ENCODE measurements at regions not wholly inside any gene's neighbourhood (a gene's known extent, or its start where the extent isn't known, plus 50 kb on each side); places are given as distances from the start of the nearest gene placed in this dataset.
"Not testable (repeated sequence)": the region's sequence is repeated elsewhere in the genome, so short reads cannot be mapped to it uniquely, and the experiment has no call there.

GRCh38 chr5:67793966-67794365, 421.6 kb upstream of the PIK3R1 start:
- DNase-seq = no peak
- Histone ChIP-seq H3K4me3 (ENCODE audit: insufficient read depth, low read depth, low read length) (no peak overlapping the region), H3K36me3 (replicated peaks; ENCODE audit: control insufficient read depth, insufficient read depth, low read length) (no peaks in the 10 kb centered on the region), H3K27me3 (ENCODE audit: control insufficient read depth, insufficient read depth, low read length) (no peaks in the 10 kb centered on the region)

DNA sequence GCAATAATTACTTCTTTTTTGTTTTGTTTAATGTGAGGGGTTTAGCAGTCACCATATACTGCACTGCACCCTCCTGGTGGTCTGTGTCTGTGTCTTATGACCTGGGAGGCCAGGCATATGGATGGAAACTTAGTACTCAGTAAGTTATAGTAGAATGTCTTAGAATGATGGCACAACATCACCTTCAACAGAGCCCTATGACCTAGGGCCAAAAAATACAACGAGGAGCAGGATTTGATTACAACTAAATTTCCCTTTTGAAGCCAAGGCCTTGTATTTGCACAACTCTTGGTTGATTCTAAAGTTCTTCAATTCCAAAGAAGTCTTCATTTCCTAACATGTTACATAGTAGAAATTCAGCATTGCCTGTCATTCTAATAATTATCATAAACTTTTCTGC, 422.1 kb upstream of the PIK3R1 start:
- Histone ChIP-seq H3K36me3 (replicated peaks; ENCODE audit: control insufficient read depth, insufficient read depth, low read length) (no peaks in the 10 kb centered on the region), H3K4me3 (ENCODE audit: insufficient read depth, low read depth, low read length) (no peak overlapping the region)
- no peak for DNase-seq

GRCh38 chr5:67792891-67793290, 422.7 kb upstream of the PIK3R1 start:
- Histone ChIP-seq H3K27me3 (ENCODE audit: control insufficient read depth, insufficient read depth, low read length) (no peaks in the 10 kb centered on the region), H3K4me3 (ENCODE audit: insufficient read depth, low read depth, low read length) (no peak overlapping the region), H3K36me3 (replicated peaks; ENCODE audit: control insufficient read depth, insufficient read depth, low read length) (no peaks in the 10 kb centered on the region)
- no peak for DNase-seq

More for the DNA sequence above, 422.1 kb upstream of the PIK3R1 start:
- no peaks in the 10 kb centered on the region for H3K27me3 ChIP-seq (ENCODE audit: control insufficient read depth, insufficient read depth, low read length)

DNA sequence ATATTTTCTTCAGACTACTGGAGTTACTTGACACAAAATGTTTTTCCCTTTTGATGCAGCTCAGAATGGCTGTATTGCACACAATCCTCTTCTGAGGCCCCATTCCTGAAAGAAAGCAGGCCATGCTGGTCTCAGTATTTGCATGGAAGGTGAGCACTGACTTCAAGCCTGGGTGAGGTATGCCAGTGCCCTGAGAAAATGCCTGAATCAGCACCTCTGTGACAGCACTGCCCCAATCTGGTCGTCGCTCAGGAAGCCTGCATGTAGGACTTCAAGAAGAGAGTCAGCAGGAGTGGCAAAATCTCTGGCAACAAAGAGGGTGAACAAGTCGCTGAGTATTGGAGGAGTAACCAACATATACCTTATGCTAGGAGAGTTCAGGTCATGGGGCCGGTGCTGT, 425.2 kb upstream of the PIK3R1 start:
- Histone ChIP-seq H3K4me3 (ENCODE audit: insufficient read depth, low read depth, low read length) (no peak overlapping the region), H3K36me3 (replicated peaks; ENCODE audit: control insufficient read depth, insufficient read depth, low read length) (no peaks in the 10 kb centered on the region), H3K27me3 (ENCODE audit: control insufficient read depth, insufficient read depth, low read length) (no peaks in the 10 kb centered on the region)
- no peak for DNase-seq

DNA sequence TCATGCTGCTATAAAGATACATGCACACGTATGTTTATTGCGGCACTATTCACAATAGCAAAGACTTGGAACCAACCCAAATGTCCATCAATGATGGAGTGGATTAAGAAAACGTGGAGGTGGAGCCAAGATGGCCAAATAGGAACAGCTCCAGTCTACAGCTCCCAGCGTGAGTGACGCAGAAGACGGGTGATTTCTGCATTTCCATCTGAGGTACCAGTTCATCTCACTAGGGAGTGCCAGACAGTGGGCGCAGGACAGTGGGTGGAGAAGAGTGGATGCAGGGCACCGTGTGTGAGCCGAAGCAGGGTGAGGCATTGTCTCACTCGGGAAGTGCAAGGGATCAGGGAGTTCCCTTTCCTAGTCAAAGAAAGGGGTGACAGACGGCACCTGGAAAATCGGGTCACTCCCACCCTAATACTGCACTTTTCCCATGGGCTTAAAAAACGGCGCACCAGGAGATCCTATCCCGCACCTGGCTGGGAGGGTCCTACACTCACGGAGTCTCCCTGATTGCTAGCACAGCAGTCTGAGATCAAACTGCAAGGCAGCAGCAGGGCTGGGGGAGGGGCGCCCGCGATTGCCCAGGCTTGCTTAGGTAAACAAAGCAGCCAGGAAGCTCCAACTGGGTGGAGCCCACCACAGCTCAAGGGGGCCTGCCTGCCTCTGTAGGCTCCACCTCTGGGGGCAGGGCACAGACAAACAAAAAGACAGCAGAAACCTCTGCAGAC, 435.5 kb upstream of the PIK3R1 start:
- not testable (repeated sequence) for DNase-seq; H3K36me3 ChIP-seq (replicated peaks; ENCODE audit: control insufficient read depth, insufficient read depth, low read length); H3K27me3 ChIP-seq (ENCODE audit: control insufficient read depth, insufficient read depth, low read length)
- peak overlapping the region; percentile 10; the same call in 1 of the 2 replicates for H3K4me3 ChIP-seq (ENCODE audit: insufficient read depth, low read depth, low read length)

DNA sequence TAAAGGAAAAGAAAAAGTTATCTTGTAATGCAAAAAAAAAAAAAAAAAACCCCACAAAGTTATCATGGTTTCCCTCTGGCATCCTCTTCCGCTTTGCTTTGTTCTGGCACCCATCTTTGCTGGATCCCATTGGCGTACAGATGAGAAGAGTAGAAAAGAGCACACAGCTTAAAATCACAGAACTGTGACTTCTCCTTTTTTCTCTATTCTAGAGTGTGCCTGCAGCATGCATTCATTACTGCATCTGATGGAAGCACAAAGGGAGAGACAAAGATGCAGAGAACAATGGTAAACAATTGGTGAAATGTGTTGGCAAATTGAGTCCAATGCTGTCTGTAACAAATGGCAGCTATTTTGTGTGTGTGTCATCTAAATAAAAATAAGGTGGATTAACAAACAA, 440.8 kb upstream of the PIK3R1 start:
- Histone ChIP-seq H3K4me3 (ENCODE audit: insufficient read depth, low read depth, low read length) (no peak overlapping the region), H3K27me3 (ENCODE audit: control insufficient read depth, insufficient read depth, low read length) (no peaks in the 10 kb centered on the region), H3K36me3 (replicated peaks; ENCODE audit: control insufficient read depth, insufficient read depth, low read length) (no peaks in the 10 kb centered on the region)
- DNase-seq = no peak

GRCh38 chr5:67774267-67774552, 441.3 kb upstream of the PIK3R1 start:
- DNase-seq = no peak
- Histone ChIP-seq H3K27me3 (ENCODE audit: control insufficient read depth, insufficient read depth, low read length) (no peaks in the 10 kb centered on the region), H3K4me3 (ENCODE audit: insufficient read depth, low read depth, low read length) (no peak overlapping the region), H3K36me3 (replicated peaks; ENCODE audit: control insufficient read depth, insufficient read depth, low read length) (no peaks in the 10 kb centered on the region)

DNA sequence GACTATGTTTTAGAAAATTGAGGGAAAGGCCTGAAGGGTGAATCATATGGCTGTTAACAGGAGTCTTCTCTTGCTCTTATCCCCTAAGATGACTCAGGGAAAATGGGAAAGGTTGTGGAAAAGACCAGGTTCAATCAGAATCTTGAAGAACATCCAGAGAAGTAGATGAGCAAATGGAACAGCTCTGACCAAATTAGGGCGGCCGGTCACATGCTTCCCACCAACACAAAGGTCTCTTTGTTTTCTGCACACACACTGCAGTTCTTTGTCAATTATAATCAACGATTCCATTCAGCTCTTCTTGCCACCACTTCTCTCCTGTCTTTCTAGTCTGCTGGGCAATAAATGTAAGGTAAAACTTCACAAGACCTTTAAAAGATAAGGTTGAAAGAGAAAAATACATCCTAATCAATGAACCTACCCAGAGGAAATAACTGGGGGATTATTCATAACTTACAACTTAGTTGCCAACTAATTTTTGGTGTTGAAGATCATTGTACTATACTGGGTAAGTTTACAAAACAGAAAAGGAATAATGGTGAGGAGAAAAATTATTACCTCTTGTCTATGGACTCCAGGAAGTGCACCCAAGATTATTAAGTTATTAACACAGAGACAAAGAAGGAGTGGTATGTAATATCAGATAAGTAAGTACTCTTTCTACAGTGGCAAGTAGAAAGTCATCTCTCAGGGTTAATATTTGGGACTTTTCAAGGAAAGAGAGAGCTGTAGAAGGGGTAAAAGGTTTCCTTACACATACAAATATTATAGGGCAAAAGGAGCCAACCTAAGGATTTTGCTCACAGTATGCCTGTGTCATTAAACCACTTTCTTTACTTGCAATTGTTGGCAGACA, 441.9 kb upstream of the PIK3R1 start:
- Histone ChIP-seq H3K27me3 (ENCODE audit: control insufficient read depth, insufficient read depth, low read length) (no peaks in the 10 kb centered on the region), H3K36me3 (replicated peaks; ENCODE audit: control insufficient read depth, insufficient read depth, low read length) (no peaks in the 10 kb centered on the region), H3K4me3 (ENCODE audit: insufficient read depth, low read depth, low read length) (no peak overlapping the region)
- DNase-seq = peak; percentile 4

DNA sequence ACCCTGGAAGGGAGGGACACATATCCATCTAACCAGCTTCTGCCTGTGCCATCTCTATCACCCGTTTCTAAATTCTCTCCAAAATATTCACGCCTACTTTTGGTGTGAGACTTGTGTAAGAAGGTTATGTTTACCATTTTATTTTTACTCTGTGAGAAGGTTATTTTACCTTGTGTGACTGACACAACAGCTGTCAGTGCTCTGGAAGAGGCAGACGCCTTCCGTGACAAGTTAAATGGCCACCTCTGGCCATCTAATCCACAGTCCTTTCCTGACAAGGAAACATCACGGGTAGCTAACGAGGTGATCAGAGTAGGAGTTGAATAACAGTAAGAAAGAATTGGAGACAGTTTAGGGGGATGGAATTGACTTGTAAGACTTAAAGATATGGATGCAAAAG, 443.8 kb upstream of the PIK3R1 start:
- Histone ChIP-seq H3K36me3 (replicated peaks; ENCODE audit: control insufficient read depth, insufficient read depth, low read length) (no peaks in the 10 kb centered on the region), H3K27me3 (ENCODE audit: control insufficient read depth, insufficient read depth, low read length) (no peaks in the 10 kb centered on the region), H3K4me3 (ENCODE audit: insufficient read depth, low read depth, low read length) (no peak overlapping the region)
- DNase-seq = no peak

DNA sequence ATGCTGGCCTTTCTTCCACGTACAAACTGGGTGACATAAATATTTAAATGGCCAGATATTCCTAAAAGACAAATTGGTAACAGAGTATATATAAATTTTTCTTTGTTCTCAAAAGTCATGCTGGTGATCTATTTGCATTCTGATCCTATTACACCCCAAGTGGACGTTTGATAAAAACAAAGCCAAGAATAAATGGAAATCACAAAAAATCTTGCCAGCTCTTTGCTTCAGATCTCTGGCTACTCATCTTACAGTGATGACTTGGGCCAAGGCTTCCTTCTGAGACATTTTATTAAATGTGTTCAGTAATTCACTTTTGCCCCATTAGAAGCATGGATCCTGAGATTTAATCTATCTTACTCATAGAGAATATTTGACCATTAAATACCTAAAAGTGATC, 444.3 kb upstream of the PIK3R1 start:
- H3K4me3 ChIP-seq (ENCODE audit: insufficient read depth, low read depth, low read length) = no peak overlapping the region
- H3K36me3 ChIP-seq (replicated peaks; ENCODE audit: control insufficient read depth, insufficient read depth, low read length) = no peaks in the 10 kb centered on the region
- no peak for DNase-seq
- no peaks in the 10 kb centered on the region for H3K27me3 ChIP-seq (ENCODE audit: control insufficient read depth, insufficient read depth, low read length)

DNA sequence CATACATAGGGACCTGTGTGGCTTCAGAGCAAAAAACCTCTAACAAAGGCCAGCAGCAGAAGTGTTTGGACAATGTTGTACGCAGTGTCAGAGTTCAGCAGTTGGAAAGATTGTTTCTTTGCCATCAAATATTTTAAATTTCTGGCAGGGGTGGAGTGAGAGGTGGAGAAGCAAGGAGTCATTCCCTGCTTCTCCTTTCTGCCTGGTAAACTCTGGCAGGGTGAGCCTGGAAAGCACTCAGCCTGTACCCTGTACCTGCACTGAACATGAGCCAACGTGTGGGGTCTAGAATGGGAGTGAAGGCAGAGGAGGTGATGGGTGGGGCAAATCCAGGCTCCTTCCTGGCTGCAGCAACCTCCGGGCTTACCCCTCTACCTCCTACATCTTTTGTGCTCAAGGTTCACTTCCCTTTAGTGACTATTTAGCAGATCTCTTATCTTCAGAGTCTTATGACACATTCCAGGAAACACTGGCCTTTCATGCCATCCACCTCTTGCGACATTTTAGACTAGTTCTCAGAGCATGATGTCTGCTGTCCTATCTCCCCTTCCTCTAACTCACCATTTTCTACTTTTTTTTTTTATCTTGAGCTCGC, 445.0 kb upstream of the PIK3R1 start:
- no peak overlapping the region for H3K4me3 ChIP-seq (ENCODE audit: insufficient read depth, low read depth, low read length)
- H3K36me3 ChIP-seq (replicated peaks; ENCODE audit: control insufficient read depth, insufficient read depth, low read length) = no peaks in the 10 kb centered on the region
- DNase-seq = no peak
- H3K27me3 ChIP-seq (ENCODE audit: control insufficient read depth, insufficient read depth, low read length) = no peaks in the 10 kb centered on the region

GRCh38 chr5:67765697-67766096, 449.9 kb upstream of the PIK3R1 start:
- Histone ChIP-seq H3K27me3 (ENCODE audit: control insufficient read depth, insufficient read depth, low read length) (no peaks in the 10 kb centered on the region), H3K36me3 (replicated peaks; ENCODE audit: control insufficient read depth, insufficient read depth, low read length) (no peaks in the 10 kb centered on the region), H3K4me3 (ENCODE audit: insufficient read depth, low read depth, low read length) (no peak overlapping the region)
- no peak for DNase-seq

DNA sequence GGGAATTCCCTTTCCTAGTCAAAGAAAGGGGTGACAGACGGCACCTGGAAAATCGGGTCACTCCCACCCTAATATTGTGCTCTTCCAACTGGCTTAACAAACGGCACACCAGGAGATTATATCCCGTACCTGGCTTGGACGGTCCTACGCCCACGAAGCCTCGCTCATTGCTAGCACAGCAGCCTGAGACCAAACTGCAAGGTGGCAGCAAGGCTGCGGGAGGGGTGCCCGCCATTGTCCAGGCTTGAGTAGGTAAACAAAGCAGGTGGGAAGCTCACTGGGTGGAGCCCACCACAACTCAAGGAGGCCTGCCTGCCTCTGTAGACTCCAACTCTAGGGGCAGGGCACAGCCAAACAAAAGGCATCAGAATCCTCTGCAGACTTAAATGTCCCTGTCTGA, 457.8 kb upstream of the PIK3R1 start:
- DNase-seq; H3K36me3 ChIP-seq (replicated peaks; ENCODE audit: control insufficient read depth, insufficient read depth, low read length); H3K27me3 ChIP-seq (ENCODE audit: control insufficient read depth, insufficient read depth, low read length); H3K4me3 ChIP-seq (ENCODE audit: insufficient read depth, low read depth, low read length): not testable (repeated sequence)

DNA sequence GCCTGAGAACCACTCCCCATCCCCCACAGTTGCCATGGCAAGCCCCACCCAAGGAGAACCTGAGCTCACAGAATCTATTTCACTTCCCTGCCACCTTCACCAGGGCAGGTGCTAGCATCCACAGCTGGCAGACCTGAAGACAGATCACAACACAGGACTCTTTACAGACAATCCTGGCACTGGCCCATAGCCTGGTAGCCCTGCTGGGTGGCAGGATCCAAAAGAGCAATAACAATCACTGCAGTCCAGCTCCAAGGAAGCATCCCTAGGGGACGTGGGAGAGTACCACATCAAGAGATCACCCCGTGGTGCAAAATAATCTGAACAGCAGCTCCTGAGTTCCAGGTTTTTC, 463.2 kb upstream of the PIK3R1 start:
- DNase-seq = no peak
- H3K4me3 ChIP-seq (ENCODE audit: insufficient read depth, low read depth, low read length) = no peak overlapping the region

GRCh38 chr5:67748165-67748690, 467.3 kb upstream of the PIK3R1 start:
- Histone ChIP-seq H3K36me3 (replicated peaks; ENCODE audit: control insufficient read depth, insufficient read depth, low read length) (no peaks in the 10 kb centered on the region), H3K27me3 (ENCODE audit: control insufficient read depth, insufficient read depth, low read length) (no peaks in the 10 kb centered on the region), H3K4me3 (ENCODE audit: insufficient read depth, low read depth, low read length) (no peak overlapping the region)
- DNase-seq = no peak

More for the DNA sequence above, 463.2 kb upstream of the PIK3R1 start:
- no peaks in the 10 kb centered on the region for H3K36me3 ChIP-seq (replicated peaks; ENCODE audit: control insufficient read depth, insufficient read depth, low read length)
- H3K27me3 ChIP-seq (ENCODE audit: control insufficient read depth, insufficient read depth, low read length) = no peaks in the 10 kb centered on the region
